Skin epidermis (tissue), 12 donors: ENCODE measurements at regions not wholly inside any gene's neighbourhood (a gene's known extent, or its start where the extent isn't known, plus 50 kb on each side); places are given as distances from the start of the nearest gene placed in this dataset.
"Not testable (repeated sequence)": the region's sequence is repeated elsewhere in the genome, so short reads cannot be mapped to it uniquely, and the experiment has no call there.

Experiments used
- H3K27ac ChIP-seq, 21 experiments: fragments of 200-600 bp; sonication (generic) in 11 of 21; one replicate each; pipeline ENCODE4 v1.5.0; 2020; ENCODE audit warnings: mild to moderate bottlenecking in 3 of 21, inconsistent platforms in 2 of 21, moderate library complexity in 2 of 21
- H3K4me3 ChIP-seq, 7 experiments: fragments of 200-600 bp; sonication (generic) in 2 of 7; one replicate each; pipeline ENCODE4 v1.5.0; 2020; ENCODE audit warnings: inconsistent platforms in 2 of 7, mild to moderate bottlenecking in 2 of 7, moderate library complexity in 1 of 7

GRCh38 chr10:34017281-34017680 lies 682.8 kb upstream of the NRP1 start:
- H3K27ac ChIP-seq: no peak overlapping the region

GRCh38 chr10:34016576-34016975 lies 682.1 kb upstream of the NRP1 start:
- no peak overlapping the region for H3K4me3 ChIP-seq
- H3K27ac ChIP-seq: no peak overlapping the region

More at GRCh38 chr10:34017281-34017680, 682.8 kb upstream of the NRP1 start:
- H3K4me3 ChIP-seq: no peak overlapping the region

GRCh38 chr10:34015700-34016099 lies 681.2 kb upstream of the NRP1 start:
- Histone ChIP-seq H3K27ac (no peak overlapping the region), H3K4me3 (no peak overlapping the region)

- Histone ChIP-seq H3K4me3 (no peak overlapping the region), H3K27ac (no peak overlapping the region)
Measured at GRCh38 chr10:34013235-34013634, 678.8 kb upstream of the NRP1 start.

- H3K4me3 ChIP-seq: no peak overlapping the region
- no peak overlapping the region for H3K27ac ChIP-seq
Measured at GRCh38 chr10:34010891-34011290, 676.4 kb upstream of the NRP1 start.

- H3K4me3 ChIP-seq, H3K27ac ChIP-seq: not testable (repeated sequence)
Measured at GRCh38 chr10:34010228-34010627, 675.8 kb upstream of the NRP1 start.

- Histone ChIP-seq H3K27ac (no peak overlapping the region), H3K4me3 (no peak overlapping the region)
Measured at GRCh38 chr10:34008656-34009055, 674.2 kb upstream of the NRP1 start.

- H3K27ac ChIP-seq: no peak overlapping the region
- no peak overlapping the region for H3K4me3 ChIP-seq
Measured at GRCh38 chr10:34006471-34006870, 672.0 kb upstream of the NRP1 start.

- no peak overlapping the region for H3K4me3 ChIP-seq
- H3K27ac ChIP-seq: no peak overlapping the region
Measured at GRCh38 chr10:34003561-34003960, 669.1 kb upstream of the NRP1 start.

- H3K27ac ChIP-seq: no peak overlapping the region
- H3K4me3 ChIP-seq: no peak overlapping the region
Measured at GRCh38 chr10:34002896-34003295, 668.4 kb upstream of the NRP1 start.

- Histone ChIP-seq H3K27ac (no peak overlapping the region), H3K4me3 (no peak overlapping the region)
Measured at GRCh38 chr10:34001831-34002230, 667.4 kb upstream of the NRP1 start.

GRCh38 chr10:34001087-34001580 lies 666.7 kb upstream of the NRP1 start:
- H3K27ac ChIP-seq: no peak overlapping the region
- no peak overlapping the region for H3K4me3 ChIP-seq

GRCh38 chr10:33993917-33994316 lies 659.5 kb upstream of the NRP1 start:
- no peak overlapping the region for H3K4me3 ChIP-seq

GRCh38 chr10:33991924-33992323 lies 657.5 kb upstream of the NRP1 start:
- no peak overlapping the region for H3K27ac ChIP-seq
- H3K4me3 ChIP-seq: no peak overlapping the region

More at GRCh38 chr10:33993917-33994316, 659.5 kb upstream of the NRP1 start:
- no peak overlapping the region for H3K27ac ChIP-seq

- H3K4me3 ChIP-seq: no peak overlapping the region
- no peak overlapping the region for H3K27ac ChIP-seq
Measured at GRCh38 chr10:33986515-33986914, 652.0 kb upstream of the NRP1 start.

GRCh38 chr10:33986016-33986415 lies 651.5 kb upstream of the NRP1 start:
- Histone ChIP-seq H3K27ac (no peak overlapping the region), H3K4me3 (no peak overlapping the region)

- H3K4me3 ChIP-seq: no peak overlapping the region
- H3K27ac ChIP-seq: no peak overlapping the region
Measured at GRCh38 chr10:33982995-33983394, 648.5 kb upstream of the NRP1 start.

- no peak overlapping the region for H3K4me3 ChIP-seq
Measured at GRCh38 chr10:33981301-33981700, 646.8 kb upstream of the NRP1 start.

GRCh38 chr10:33979195-33979594 lies 644.7 kb upstream of the NRP1 start:
- Histone ChIP-seq H3K27ac (no peak overlapping the region), H3K4me3 (no peak overlapping the region)

More at GRCh38 chr10:33981301-33981700, 646.8 kb upstream of the NRP1 start:
- H3K27ac ChIP-seq: no peak overlapping the region

GRCh38 chr10:33975481-33975880 lies 641.0 kb upstream of the NRP1 start:
- H3K27ac ChIP-seq: no peak overlapping the region
- H3K4me3 ChIP-seq: no peak overlapping the region

GRCh38 chr10:33974976-33975478 lies 640.6 kb upstream of the NRP1 start:
- H3K4me3 ChIP-seq: no peak overlapping the region
- H3K27ac ChIP-seq: no peak overlapping the region

GRCh38 chr10:33968983-33969382 lies 634.5 kb upstream of the NRP1 start:
- H3K4me3 ChIP-seq: no peak overlapping the region

More at GRCh38 chr10:33968983-33969382, 634.5 kb upstream of the NRP1 start:
- no peak overlapping the region for H3K27ac ChIP-seq
